NCI-H128 (cell line): ENCODE measurements at regions not wholly inside any gene's neighbourhood (a gene's known extent, or its start where the extent isn't known, plus 50 kb on each side); places are given as distances from the start of the nearest gene placed in this dataset.
"Not testable (repeated sequence)": the region's sequence is repeated elsewhere in the genome, so short reads cannot be mapped to it uniquely, and the experiment has no call there.

Experiments
- DNase-seq: peaks from one replicate; lab custom pipeline; 2025; ENCODE audit not compliant: unreplicated experiment; lab: John Stamatoyannopoulos, UW

DNA sequence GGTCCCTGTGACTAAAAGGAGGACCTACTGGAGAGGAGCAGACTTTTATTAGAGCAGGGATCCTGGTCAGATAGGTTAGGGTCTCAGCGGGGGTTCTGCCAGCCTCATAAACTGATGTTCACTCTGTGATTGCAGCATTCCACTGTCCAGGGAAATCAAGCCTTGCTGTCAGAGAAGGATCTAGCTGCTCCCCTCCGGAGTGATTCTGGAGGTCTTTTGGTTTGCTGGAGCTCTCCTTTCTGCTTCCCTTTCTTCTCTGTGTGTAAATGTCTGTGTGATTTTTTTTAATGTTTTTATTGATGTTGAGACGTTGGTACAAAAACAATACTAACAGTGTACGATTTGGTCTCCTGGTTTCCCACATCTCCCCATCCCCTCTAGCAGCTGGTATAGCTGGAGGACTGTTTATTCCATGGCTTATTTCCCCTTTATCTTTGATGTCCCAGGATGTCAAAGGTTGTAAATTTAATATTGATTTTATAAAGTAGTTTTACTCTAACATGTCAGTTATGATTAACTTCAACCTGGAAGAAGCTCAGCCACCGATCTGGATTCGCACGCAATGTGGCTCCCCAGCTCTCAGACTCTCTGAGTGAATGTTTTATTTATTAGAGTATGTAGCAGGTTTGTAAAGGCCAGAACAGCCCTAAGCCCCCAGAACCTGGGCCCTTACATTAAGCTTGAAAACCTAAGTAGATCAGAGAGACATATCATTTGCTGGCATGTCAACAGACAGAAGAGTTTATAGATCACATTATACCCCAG, 202.3 kb upstream of the G2E3 start:
- DNase-seq = no peak

DNA sequence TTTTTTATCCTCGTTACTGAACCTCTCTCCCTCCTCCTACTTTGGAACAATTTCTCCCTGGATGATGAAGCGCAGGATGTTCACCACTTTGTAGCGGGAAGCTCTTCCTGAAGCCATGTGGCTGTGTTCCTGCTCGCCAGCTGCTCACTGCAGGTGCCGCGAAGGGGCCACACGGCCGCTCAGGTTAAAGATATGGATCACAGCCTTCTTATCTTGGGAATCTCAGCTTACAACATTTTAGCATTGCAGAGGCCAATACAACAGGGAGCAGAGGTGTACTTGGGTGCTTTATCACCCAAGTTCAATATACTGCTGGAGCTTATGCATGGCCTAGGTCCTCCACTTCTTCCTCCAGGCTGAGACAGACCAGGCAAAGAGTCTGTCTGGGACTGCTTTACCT, 201.2 kb upstream of the G2E3 start:
- no peak for DNase-seq

DNA sequence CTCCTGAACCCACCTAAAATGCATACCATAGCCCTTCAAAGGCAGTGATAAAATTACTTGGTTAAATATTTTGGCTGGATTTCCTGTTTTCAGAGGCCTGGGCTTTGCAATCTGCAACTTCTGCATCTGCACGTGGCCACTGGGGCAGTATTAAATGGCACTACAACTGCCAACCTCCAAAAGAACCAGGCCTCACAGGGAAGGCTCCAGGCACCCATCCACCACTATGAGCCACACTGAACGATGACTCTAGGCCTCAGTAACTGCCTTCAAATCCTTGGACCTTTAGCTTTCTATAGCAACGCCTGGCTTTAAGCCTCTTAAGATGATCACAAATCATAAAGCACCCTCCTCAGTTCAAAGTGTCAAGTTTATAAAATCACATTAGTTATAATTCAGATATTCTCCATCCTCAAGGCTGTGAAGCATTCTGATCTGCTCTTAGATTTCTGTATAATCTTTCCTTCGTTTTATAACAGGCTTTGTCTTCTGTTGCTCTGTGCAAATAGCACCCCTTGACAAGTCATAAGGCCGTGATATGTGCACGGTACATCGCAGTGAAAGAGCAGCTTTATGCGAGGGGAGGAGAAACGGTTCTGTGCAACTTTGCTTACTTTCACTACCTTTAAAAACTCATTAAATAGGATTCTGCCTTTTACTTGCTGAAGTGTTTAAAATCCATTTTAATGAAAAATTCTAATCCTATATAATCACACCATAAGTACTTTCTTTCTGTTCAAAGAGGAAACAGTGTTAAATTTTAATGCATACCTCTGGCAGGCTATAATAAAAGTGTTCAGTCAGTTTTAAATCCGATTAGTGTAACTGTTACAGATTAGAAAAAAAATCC, 196.4 kb upstream of the G2E3 start:
- no peak for DNase-seq

DNA sequence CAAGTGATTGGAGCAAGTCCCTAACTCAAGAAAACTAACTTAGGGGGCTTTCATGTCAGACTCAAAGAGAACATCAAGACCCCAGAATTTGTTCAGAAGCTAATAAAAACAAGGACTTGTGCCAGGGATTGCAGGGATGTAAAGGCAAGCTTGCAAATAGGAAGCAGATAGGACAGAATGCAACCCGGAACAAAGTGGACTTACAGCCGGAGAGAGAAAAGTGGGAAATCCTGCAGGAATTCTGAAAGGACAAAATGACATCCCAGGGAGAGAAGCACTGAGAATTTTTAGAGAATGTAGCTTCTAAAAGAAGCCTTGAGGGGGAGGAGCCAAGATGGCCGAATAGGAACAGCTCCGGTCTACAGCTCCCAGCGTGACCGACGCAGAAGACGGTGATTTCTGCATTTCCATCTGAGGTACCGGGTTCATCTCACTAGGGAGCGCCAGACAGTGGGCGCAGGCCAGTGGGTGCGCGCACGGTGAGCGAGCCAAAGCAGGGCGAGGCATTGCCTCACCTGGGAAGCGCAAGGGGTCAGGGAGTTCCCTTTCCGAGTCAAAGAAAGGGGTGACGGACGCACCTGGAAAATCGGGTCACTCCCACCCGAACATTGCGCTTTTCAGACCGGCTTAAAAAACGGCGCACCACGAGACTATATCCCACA, 195.6 kb upstream of the G2E3 start:
- DNase-seq = not testable (repeated sequence)

DNA sequence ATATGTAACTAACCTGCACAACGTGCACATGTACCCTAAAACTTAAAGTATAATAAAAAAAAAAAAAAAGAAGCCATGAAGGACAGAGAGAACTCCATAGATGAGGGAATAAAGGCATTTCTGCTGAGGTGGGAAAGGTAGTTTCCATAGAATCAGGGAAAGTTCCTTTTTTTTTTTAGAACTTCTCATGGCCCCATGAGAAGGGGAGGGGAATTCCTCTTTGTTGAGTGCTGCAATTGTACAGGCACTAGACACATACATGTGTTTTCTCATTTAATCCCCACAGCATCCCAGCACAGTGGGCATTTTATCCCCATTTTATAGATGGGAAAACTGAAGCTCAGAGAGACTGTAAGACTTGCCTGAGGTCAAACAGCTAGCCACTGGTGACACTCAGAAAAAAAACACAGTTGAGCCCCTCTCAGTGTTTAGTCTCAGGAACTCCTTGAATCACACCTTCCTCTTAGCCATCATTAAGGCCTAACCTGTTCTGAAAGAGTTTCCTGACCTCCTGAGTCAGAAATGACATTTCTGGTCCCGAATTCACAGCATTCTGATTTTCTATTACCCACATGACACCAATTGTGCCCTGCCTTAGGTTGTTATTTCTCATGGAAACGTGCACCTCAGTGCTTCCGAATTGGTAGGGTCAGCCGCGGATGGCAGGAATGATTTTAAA, 189.3 kb upstream of the G2E3 start:
- DNase-seq = no peak

DNA sequence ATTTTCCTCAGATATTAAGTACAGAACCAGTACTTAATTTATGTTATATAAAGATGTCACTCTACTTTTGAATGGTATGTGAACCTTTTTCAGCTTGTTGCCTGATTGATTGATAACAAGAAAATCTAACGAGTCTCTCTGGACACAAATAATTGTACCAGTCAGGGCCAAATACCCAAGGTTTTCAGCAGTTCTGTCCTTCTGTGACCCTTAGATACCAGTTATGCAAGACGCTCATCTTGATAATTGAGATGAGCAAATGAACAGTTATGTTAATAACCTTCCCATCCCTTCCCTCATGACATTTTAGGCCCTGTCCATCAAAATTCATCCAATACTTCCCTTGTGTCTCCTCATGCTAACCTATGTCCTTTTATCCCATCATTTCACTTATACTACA, 185.9 kb upstream of the G2E3 start:
- DNase-seq = no peak

DNA sequence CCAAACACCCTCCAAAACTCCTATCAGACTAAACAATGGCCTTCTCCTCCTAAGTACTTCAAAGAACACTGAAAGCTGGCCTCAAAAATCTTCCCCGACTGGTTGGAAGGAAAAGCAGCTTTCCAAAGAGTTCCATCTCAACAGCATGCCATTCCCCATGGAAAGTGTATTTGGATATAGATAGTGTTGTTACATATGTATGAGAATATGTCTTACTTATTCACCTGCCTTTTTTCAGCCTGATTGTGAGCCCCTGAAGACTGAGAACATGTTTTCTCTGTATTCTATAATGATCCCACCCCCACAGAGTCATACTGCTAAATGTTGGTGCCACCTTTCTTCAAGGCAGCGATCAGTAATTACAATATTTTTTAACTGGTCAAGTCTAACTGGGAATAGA, 185.4 kb upstream of the G2E3 start:
- DNase-seq = no peak

DNA sequence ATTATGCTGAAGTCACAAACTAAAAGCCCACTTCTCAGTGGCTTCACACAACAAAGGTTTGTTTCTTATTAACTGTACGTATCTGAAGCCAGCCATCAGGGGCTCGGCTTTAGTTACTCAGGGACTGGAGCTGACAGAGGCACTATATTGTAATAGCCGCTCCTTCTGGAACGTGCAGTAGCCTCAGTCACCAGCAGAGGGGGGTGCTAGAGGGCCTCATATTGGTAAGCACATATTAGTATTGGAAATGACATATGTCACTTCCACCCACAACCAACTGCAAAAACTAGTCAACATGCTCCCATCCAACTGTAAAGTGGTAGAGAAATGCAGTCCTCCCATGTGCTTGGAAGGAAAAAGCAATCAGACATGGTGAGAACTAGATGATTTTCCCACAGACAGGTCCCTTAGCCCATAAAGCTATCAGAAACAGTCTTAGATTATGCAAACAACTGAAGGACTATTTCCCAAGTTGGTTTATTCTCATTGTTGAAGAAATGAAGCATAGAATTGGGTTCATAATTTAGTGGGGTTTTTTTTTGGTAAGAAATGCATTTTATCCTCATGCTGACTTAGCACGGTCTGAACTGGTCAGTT, 183.6 kb upstream of the G2E3 start:
- DNase-seq = no peak

DNA sequence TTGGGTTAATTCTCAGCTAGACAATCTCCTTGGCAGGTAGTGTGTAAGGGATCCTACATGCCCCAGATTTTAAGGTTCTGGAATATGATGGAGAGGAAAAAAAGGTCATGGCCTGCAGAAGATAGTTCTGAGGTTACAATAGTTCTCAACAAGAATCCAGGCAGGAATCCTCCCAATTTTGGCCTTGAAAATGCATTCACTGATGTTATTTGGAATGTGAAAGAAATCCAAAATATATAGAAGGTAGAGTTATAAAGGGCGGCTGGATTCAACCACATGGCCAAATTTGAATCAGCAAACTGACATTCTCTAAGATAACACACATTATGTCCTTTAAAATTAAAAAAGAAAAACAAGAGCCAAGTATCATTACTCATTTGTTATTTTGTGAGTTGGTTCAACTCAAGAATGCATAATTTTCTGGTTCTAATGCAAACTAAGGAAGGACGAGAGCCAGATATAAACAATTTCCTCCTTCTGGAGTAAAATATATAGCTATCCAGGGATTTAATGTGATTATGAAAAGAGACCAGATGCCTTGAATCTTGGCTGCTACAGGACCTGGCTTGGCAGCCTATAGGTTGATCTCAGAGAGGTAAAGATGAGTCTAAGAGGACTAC, 177.0 kb upstream of the G2E3 start:
- DNase-seq = no peak

DNA sequence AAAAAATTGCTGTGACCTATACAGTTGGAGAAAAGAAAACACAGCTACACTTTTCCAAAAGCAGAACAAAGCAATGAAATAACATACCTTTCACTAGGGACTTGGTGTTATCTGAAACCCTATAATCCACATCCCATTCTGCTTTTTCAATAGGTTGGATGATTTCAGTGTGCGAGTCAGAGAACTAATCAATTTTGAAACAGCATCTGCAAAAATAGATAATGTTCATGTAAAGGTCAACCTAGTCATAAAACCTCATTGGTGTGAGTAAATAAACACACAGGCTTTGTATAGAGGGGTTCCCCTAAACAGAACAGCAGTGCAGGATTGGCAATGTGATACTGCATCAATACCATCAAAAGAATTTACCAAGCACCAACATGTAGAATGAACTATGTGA, 173.0 kb upstream of the G2E3 start:
- no peak for DNase-seq

DNA sequence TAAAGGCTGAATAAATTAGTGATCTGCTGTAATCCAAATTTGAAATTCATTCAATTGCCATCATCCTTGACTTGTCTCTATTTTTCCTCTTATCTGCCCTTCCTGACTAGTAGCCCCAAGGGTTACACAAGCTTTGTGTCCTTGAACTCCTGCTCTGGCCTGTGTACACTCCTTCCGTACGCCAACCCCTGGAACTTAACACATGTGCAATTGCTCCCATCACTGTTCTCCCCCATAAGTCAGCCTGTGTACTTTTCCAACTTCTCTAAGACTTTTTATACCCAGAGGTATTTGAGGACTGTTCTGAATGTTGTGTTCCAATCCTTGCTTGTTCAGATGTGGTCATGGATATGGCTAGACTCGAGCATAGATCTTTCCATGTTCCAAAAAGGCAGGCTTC, 171.1 kb upstream of the G2E3 start:
- no peak for DNase-seq

DNA sequence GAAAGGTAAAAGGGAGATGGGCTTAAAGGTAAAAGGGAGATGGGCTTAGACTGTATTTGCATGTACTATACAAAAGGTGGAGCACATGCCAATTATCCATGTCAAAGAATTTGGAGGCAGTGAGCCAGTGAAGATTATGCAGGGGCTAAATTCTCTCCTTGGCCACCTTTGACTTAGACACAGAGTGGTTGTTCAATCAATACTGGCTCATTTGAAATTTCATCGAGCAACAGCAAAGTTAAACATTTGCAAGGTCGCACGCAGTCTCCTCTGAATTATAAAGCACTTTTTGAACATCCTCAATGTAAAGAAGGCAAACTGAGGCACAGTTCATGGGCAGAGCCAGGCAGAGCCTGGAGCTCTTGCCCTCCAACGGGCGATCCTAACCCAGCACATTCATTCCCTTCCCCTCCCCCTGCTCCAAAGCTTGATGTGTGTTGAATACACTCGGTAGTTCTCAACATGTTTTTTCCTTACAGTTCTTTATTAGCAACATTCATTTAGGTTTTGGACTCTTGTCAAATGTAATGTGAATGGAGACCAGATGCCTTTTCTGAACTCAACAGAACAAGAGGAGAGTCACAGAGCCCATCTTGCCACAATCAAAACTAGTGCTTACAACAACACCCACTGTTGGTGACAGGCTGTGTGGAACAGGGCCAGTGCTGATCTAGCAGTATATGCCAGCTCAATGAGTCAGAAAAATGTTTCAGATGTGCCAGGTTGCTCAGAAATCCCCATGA, 169.7 kb upstream of the G2E3 start:
- DNase-seq = no peak

DNA sequence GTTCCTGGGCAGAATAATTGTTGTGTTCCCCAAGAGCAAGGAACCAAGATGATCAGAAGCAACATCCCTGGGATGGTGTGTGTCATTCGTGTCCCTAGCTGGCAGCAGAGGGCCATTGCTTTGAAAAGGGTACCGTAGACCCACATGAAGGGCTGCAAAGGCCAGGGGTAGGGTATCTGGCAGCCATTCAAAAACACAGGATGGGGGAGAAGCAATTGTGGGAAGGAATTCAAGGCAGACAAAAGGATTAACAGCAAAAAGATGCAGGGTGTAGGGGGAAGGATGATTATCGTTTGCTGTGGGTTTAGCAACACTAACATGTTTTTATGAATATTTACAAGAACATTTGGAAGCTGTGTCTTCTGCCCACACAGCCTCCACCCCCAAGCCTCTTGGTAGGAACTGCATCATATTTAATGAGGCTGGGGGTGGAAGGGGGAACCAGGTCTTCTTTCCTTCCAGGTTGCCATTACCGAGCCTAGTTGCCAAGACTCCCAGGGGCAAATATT, 169.0 kb upstream of the G2E3 start:
- no peak for DNase-seq

DNA sequence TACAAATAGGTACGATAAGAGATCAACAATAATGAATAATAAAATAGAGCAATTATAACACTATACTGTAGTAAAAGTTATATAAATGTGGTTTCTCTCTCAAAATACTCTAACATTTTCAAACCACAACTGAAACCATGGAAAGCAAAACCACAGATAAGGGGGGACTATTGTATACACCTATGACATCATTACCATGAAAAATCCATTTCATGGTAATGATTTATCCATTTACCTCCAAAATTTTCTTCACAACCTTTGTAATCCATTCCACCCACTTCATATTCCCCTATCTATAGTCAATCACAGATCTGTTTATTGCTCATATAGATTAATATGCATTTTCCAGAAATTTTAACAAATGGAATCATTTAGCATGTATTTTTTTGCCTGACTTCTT, 163.9 kb upstream of the G2E3 start:
- no peak for DNase-seq

DNA sequence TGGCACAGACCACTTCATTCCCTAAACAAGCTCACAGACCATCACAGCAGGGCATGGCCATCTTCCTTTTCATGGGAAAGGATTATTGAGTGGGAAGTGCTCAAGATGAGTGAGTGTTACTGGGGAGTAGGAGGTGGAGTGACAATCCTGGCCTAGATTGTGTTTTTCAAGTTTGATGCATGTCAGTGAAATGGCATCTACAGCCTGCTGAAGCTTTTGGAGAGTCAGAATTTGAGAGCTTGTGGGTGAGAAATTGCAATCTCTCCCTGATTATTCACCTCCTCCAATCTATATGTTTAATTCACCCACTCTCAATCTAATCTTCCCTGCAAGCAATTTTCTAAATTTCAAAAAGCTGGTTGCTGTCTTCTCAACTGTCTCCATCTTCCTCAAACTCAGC, 156.1 kb upstream of the G2E3 start:
- DNase-seq = no peak

DNA sequence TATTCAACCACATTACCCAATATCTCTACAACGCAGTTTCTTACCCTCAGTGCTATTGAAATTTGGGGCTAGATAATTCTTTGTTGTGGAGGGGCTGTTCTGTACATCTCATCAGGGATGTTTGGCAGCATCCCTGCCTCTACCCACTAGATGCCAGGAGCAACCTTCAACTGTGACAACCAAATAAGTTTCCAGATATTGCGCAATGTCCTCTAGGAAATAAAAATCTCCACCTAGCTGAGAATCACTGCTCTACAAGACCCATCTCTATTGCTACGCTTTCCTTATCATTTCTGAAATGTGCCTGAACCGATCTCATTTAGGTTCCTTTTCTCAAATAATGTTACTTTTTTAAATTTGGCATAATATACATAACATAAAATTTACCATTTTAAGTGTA, 155.2 kb upstream of the G2E3 start:
- no peak for DNase-seq

DNA sequence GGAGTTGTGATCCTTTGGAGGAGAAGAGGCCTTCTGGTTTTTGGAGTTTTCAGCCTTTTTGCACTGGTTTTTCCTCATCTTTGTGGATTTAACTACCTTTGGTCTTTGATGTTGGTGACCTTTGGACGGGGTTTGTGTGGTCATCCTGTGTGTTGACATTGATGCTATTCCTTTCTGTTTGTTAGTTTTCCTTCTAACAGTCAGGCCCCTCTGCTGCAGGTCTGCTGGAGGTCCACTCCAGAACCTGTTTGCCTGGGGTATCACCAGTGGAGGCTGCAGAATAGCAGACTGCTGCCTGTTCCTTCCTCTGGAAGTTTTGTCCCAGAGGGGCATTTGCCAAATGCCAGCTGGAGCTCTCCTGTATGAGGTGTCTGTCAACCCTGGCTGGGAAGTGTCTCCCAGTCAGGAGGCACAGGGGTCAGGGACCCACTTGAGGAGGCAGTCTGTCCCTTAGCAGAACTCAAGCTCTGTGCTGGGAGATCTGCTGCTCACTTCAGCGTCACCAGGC, 149.4 kb upstream of the G2E3 start:
- not testable (repeated sequence) for DNase-seq

DNA sequence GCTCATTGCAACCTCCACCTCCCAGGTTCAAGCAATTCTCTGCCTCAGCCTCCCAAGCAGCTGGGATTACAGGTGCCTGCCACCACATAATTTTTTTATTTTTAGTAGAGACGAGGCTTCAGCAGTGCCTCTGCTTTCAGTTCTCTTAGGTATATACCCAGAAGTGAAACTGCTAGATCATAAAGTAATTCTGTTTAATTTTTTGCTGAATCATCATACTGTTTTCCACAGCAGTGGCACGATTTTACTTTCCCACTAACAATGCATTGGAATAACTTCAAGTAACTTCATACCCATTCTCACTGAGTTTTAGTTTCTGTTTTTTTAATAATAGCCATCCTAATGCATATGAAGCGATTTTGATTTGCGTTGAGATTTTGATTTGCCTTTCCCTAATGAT, 148.0 kb upstream of the G2E3 start:
- DNase-seq = no peak

DNA sequence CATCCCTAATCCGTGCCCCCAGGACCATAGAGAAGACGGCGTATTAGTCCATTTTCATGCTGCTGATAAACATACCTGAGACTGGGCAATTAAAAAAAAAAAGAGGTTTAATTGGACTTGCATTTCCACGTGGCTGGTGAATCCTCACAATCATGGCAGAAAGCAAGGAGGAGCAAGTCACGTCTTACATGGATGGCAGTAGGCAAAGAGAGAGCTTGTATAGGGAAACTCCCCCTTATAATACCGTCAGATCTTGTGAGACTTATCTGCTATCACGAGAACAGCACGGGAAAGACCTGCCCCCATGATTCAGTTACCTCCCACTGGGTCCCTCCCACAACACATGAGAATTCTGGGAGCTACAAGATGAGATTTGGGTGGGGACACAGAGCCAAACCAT, 145.8 kb upstream of the G2E3 start:
- DNase-seq = not testable (repeated sequence)
